Fibroblast of skin of left biceps (primary cell): ENCODE measurements at regions not wholly inside any gene's neighbourhood (a gene's known extent, or its start where the extent isn't known, plus 50 kb on each side); places are given as distances from the start of the nearest gene placed in this dataset.
A peak's percentile ranks its signal among the peaks of the same experiment; 100 is the strongest.

Experiments used
- DNase-seq, 2 experiments: peaks; one replicate each; pipeline ENCODE4 v3.0.0-alpha.2; 2013; ENCODE audit warnings: low read depth in 2 of 2

DNA sequence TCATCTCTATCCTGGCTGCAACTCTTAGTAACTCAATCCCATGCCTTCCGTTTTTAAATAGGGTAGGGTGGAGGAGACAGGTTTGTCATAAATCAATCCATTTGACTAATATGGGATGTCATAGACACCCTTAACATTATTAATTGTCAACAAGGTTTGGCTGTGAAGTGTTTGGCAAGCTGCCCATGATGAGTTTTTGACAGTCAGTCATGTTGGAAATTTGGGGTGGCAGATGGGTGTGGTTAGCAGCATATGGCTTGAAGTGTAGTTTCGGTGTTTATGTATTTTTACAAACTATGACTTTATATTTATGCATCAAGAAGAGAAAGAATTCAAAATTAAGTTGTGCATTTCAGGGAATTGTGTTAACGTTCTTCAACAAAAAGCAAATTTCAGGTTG is 221.8 kb upstream of the CDH5 start:
- no peak for DNase-seq

- DNase-seq: no peak
Measured at GRCh38 chr16:66143415-66143814, 223.1 kb upstream of the CDH5 start.

DNA sequence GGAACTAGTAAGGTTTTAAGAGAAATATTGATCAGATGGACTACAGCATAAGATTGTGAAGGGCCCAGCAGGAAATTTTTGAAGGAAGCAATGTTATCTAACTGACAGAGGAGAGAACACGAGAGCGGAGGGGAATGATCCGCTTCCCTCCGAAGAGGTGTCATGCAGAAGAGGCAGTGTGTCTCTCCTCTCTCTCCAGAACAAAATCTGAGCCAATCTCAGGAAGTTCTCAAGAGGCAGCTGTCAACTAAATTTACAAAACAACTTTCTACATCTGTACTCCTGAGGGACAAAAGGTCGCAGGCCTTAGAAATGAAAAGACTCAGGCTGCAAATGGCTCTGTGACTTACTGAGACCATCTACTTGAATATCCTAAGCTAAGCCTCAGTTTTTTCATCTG is 224.6 kb upstream of the CDH5 start:
- no peak for DNase-seq

- DNase-seq: no peak
Measured at GRCh38 chr16:66137853-66138252, 228.6 kb upstream of the CDH5 start.

GRCh38 chr16:66136841-66137240 is 229.7 kb upstream of the CDH5 start:
- DNase-seq: no peak

DNA sequence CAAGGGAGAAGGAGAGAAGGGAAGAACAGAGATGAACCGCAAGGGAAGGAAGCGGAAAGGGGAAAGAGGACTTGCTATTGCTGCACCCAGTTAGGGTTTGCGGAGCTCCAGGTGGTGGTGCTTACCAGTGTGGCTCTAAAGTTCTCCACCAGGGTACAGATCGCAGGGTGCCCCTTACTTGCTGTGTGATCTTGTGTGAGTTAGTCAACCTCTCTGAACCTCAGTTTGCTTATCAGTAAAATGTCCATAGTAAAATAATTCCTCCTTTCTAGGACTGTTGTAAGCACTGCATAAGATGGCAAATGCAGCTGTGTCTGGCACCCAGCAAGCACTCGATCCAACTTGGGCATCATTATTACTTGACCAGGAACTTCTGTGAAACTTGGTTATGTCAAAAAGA is 230.7 kb upstream of the CDH5 start:
- no peak for DNase-seq

- DNase-seq: no peak
Measured at GRCh38 chr16:66135421-66135831, 231.1 kb upstream of the CDH5 start.

DNA sequence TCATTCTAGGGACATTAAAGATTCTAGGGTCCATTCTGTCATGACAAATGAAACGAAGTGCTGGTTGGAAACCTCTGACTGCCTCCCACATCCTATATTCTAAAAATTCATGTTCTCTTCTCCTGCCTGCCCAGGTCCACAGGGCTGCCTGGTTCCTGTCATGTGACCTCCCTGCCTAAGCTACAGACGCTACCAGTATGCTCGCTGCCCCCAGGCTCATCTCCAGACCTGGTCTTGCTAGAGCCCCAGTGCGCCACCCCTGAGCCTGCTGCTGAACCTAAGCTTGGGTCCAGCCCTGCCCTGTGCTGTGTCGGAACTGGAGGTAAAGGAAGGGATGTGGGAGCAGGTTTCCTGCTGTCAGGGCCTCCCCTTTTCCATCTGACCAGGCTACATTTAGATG is 231.6 kb upstream of the CDH5 start:
- no peak for DNase-seq

DNA sequence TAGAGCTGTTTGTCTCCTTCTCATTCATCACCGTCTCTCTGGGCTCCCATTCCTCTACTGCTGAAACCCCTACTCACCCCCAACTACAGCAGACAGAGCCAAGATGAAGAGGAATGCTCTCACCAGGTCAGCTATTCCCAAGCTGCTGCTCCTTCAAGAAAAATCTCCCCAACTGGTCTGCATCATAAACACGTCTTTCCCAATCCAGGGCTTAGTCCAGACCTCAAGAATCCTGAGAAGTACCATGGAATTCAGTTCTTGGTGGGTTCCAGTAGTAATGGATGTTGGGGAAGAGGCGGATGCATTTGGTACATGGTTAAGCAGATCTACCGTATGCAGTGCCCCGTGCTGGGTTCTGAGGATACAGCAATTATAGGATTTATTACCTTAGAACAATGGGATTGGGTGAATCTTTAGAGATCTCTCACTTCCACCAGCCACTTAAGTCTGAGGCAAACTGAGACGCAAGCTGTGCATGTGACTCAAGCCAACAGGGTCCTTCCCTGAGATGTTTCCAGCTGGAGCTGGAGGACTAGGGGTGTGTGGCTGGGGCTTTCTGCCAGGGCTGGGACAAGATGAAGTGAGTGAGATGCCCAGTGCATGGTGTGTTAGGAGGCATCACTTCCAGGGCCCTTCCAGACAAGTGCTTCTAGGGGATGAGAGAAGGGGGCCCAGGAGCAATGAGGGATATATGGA is 232.7 kb upstream of the CDH5 start:
- DNase-seq: peak in 1 of 2 experiments; percentile 61

GRCh38 chr16:66131895-66132294 is 234.6 kb upstream of the CDH5 start:
- no peak for DNase-seq

GRCh38 chr16:66131156-66131807 is 235.2 kb upstream of the CDH5 start:
- DNase-seq: no peak

- DNase-seq: no peak
Measured at GRCh38 chr16:66130296-66130905, 236.1 kb upstream of the CDH5 start.

GRCh38 chr16:66129196-66129595 is 237.3 kb upstream of the CDH5 start:
- DNase-seq: no peak

GRCh38 chr16:66128371-66128770 is 238.1 kb upstream of the CDH5 start:
- no peak for DNase-seq

DNA sequence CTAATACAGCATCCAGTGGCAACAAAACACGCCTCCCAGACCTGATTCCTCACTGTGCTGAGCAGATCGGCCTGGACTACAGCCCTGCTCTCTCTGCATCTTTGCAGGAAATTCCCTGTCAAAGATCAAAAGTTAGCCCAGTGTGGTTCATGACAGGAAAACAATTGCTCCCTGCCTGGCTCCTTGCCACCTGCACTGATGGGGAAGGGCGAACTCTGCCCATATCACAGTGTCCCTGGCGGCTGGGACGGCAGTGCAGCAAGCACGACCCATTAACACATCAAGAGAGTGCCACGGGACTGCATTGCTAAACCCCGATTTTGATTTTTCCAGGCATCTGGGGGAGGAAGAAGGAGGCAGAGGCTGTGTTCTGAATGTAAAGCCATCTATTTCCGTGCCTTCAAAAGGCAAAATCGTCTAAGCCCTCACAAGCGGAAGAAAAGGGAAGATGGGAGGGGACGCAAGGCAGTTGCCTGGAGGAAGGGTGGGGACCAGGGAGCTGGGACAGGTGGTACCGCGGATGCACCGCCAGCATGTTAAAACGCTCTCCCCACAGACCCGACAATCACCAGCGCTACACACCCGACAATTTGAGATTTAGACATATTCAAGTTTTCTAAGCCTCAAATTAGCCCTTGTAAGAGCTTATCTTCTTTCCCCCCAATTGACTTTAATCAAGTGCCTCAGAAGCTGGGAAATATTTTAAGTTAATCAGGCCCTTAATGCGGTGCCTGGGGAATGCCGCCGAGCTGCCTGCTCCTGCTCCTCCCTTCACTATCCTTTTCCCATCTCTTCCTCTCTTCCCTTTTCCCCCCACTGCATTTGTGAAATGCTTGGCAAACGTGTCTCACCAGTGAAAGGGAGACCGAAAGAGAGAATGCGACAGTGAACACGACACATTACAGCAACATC is 238.8 kb upstream of the CDH5 start:
- DNase-seq: no peak

DNA sequence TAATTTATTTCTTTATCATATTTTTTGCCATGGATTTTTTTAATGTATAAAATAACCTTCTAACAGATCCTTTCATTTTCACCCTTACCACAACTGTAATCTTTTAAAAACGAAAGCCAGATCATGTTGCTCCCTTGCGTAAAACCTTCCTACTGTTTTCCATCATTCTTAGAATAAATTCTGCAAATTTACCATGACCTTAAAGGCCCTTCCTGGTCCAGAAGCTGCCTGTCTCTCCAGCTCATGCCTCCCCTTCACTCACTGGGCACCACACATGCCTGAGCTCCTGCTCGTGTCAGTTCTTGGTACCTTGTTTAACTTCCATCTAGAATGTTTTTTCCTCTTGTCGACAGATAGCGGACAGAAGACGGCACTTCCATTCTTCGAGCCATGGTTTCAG is 245.0 kb upstream of the CDH5 start:
- DNase-seq: no peak

GRCh38 chr16:66120656-66121055 is 245.8 kb upstream of the CDH5 start:
- peak; percentile 87 to 89 for DNase-seq

DNA sequence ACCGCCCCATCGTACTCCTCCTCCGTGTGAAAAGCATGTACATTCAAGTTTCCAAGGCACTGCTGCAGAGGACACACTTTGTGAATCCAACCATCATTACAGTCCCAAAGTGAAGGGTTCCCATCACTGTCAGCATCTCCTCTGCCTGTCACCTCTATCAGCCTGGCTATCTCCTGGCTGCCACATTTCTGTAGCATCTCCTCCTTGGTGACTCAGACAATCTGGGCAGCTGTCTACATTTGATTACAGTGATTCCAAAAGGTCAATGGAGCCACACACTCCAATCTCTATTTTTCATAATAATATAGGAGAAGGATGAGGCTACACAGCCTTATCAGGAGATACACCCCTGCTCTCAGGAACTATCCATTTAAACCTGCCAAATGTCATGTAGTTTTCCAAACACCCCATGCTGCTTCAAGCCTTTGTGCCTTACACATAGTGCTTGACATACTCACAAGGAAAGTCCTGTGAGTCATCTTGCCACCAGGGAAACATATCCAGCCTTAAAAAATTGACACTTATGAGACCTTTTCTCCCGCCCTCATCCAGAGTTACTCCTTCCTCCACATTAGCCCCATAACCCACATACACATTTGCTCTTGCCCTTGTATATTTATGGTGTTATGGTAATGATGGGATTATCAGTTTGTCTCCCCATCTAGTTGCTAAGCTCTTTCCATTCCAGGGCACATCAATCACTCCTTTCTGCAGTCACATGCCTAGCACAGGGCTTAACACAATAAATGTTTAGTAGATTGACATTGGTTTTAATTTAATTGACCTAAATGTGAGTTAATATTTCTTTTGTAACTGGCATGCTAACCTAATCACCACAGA is 250.1 kb upstream of the CDH5 start:
- no peak for DNase-seq

DNA sequence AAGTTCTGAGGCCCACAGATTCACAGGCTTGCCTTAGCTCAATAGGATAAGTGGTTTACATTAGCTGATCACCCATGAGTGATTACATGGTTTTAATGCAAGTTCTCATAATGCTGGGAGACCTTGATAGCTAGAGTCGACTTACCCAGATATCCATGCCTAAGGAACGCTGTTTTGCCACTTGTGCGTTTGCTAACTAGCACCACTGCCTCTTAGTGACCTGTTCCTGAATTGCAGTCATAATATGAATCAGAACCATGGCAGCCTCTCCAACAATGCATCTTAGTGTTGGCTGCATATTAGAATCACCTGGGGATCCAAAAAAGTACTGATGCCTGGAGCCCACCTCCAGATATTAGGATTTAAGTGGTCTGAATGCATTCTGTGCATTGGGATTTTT is 251.1 kb upstream of the CDH5 start:
- no peak for DNase-seq

DNA sequence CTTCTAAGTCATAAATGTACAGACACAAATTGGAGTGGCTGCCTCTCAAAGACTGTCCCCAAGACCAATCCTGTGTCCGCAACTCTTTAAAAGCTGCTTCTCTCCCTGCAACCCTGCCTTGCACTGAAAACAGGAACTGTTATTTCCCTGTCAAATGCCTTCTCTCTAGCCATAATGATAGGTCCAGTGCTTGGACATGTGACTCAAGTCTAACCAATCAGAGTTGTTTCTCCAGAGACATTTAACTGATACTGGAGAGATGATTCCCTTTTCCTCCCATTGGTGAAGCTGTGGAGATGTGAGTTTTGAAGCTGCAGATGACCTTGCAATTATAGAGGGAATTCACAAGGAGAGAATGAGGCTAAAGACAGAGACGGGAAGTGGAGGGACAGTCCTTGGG is 253.3 kb upstream of the CDH5 start:
- DNase-seq: no peak

DNA sequence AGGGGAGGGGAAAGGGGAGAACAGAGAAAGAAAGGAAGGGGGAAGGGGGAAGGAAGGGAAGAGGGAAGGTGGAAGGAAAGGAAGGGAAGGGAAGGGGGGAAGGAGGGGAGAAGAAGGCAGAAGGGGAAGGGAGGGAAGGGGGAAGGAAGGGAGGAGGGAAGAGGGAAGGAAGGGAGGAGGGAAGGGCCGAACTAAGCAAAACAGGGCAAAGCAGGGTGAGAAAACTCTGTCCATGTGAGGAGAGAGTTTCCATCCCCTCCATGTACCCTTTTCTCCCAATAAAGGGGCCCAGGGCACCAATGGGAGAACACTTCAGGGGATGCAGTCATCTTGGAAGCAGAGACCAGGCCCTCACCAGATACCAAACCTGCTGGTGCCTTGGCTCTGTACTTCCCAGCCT is 256.8 kb upstream of the CDH5 start:
- no peak for DNase-seq
